K562 (cell line): ENCODE measurements at regions not wholly inside any gene's neighbourhood (a gene's known extent, or its start where the extent isn't known, plus 50 kb on each side); places are given as distances from the start of the nearest gene placed in this dataset.

Source experiments
- ATAC-seq: fragments of 200-7000 bp; cut with Tn5 transposase; 3 replicates; pipeline ENCODE4 v1.9.1; 2020; ENCODE audit warnings: moderate library complexity
- BruUV-seq: library from RNA; stranded (reverse); fragments of 400-500 nt; replicated peaks from 2 replicates; lab custom pipeline; 2021; lab: Mats Ljungman, UMichigan
- CTCF ChIA-PET: fragments of 300-600 bp; formaldehyde crosslinking; extraction: SDS; loops from one replicate; lab custom pipeline; 2021; ENCODE audit warnings: low intra/inter-chr PET ratio; lab: Yijun Ruan, JAX
- POLR2A ChIA-PET: fragments of 300-600, 350-650 bp; sonication (Branson Sonifier 250); formaldehyde crosslinking; extraction: SDS; loops from one replicate; lab custom pipeline; 2021; ENCODE audit warnings: antibody characterized with exemption, inconsistent platforms; lab: Yijun Ruan, JAX
- DNase-seq, 4 experiments: peaks; one replicate each; pipeline versions ENCODE4 v3.0.0 to v3.0.0-alpha.2; 2011 to 2018; ENCODE audit warnings: low spot score in 3 of 4, mixed read lengths in 3 of 4; ENCODE audit errors: extremely low read depth in 1 of 4
- FAIRE-seq: peaks from 2 replicates; lab custom pipeline; 2011; peaks lifted over from hg19 to GRCh38; lab: Jason Lieb, UNC
- H2AFZ ChIP-seq: 2 replicates; pipeline ENCODE4 v1.6.0; 2011; ENCODE audit warnings: low read depth, low read length, control low read depth, inconsistent platforms
- H3K27ac ChIP-seq: fragments of 200-600 bp; 3 replicates; pipeline ENCODE4 v1.8.0; 2011; ENCODE audit warnings: low read depth, mild to moderate bottlenecking, control low read depth, inconsistent platforms, low read length, moderate library complexity, mixed read lengths; ENCODE audit errors: extremely low read depth
- H3K27me3 ChIP-seq, 2 experiments: fragments of 300-600 bp in 1 of 2; 2 replicates in 1 of 2; 3 replicates in 1 of 2; pipeline versions ENCODE4 v1.6.0 to v1.8.0; 2011; ENCODE audit warnings: inconsistent platforms in 2 of 2, low read length in 2 of 2, mild to moderate bottlenecking in 1 of 2, mixed read lengths in 1 of 2, moderate library complexity in 1 of 2; ENCODE audit not compliant: control insufficient read depth in 2 of 2, insufficient read depth in 2 of 2
- H3K36me3 ChIP-seq: fragments of 300-600 bp; 3 replicates; pipeline ENCODE4 v1.8.0; 2011; ENCODE audit warnings: mild to moderate bottlenecking, low read length, inconsistent platforms; ENCODE audit not compliant: control insufficient read depth, insufficient read depth
- H3K4me1 ChIP-seq, 2 experiments: fragments of 200-600 bp in 1 of 2; replicated peaks in 1 of 2; 2 replicates in 1 of 2; 3 replicates in 1 of 2; pipeline versions ENCODE4 v1.5.1 to v1.8.0; 2011; ENCODE audit warnings: inconsistent platforms in 2 of 2, low read length in 2 of 2, mild to moderate bottlenecking in 1 of 2, mixed read lengths in 1 of 2, moderate library complexity in 1 of 2; ENCODE audit not compliant: control insufficient read depth in 2 of 2, insufficient read depth in 2 of 2
- H3K4me2 ChIP-seq: 2 replicates; pipeline ENCODE4 v1.6.1; 2011; ENCODE audit warnings: low read length, control low read depth, inconsistent platforms, mixed read lengths; ENCODE audit not compliant: insufficient read depth
- H3K4me3 ChIP-seq: fragments of 200-600 bp; sonication (generic), shearing (Covaris generic); 2 replicates; pipeline ENCODE4 v1.5.1; 2016; ENCODE audit warnings: control low read depth, inconsistent platforms
- H3K79me2 ChIP-seq: fragments of 200-600 bp; 3 replicates; pipeline ENCODE4 v1.8.0; 2011; ENCODE audit warnings: low read length, inconsistent platforms; ENCODE audit not compliant: control insufficient read depth, insufficient read depth
- H3K9ac ChIP-seq, 2 experiments: 2 replicates each; pipeline versions ENCODE4 v1.6.0 to v1.6.1; 2011; ENCODE audit warnings: low read depth in 2 of 2, low read length in 2 of 2, control low read depth in 1 of 2, inconsistent platforms in 1 of 2, mild to moderate bottlenecking in 1 of 2, mixed read lengths in 1 of 2; ENCODE audit not compliant: insufficient read depth in 1 of 2
- H3K9me1 ChIP-seq: one replicate; pipeline ENCODE4 v1.6.0; 2011; ENCODE audit warnings: inconsistent platforms, mild to moderate bottlenecking, low read length, moderate library complexity; ENCODE audit not compliant: control insufficient read depth, insufficient read depth
- H3K9me3 ChIP-seq: replicated peaks from 2 replicates; pipeline ENCODE4 v1.5.1; 2011; ENCODE audit warnings: low read depth, low read length, inconsistent platforms; ENCODE audit not compliant: control insufficient read depth, insufficient read depth
- H4K20me1 ChIP-seq: replicated peaks from 2 replicates; pipeline ENCODE4 v1.6.1; 2011; ENCODE audit warnings: low read length, inconsistent platforms, mixed read lengths; ENCODE audit not compliant: control insufficient read depth, insufficient read depth
- BRD4 ChIP-seq: fragments of 200-600 bp; sonication (generic); IDR thresholded peaks from 2 replicates; pipeline ENCODE4 v1.6.1; 2017; ENCODE audit warnings: inconsistent platforms
- ELK3 ChIP-seq: fragments of 450-650 bp; formaldehyde crosslinking; IDR thresholded peaks from 2 replicates; pipeline ENCODE4 v1.4.0; 2020; ENCODE audit warnings: mild to moderate bottlenecking
- HEY1 ChIP-seq: fragments of 250-450 bp; sonication (Bioruptor Pico); IDR thresholded peaks from 2 replicates; pipeline ENCODE4 v1.5.0; 2020; ENCODE audit warnings: mild to moderate bottlenecking, moderate library complexity, borderline replicate concordance
- HSF4 ChIP-seq: fragments of 250-450 bp; sonication (Bioruptor Pico); IDR thresholded peaks from 2 replicates; pipeline ENCODE4 v2.1.2; 2022; ENCODE audit warnings: mild to moderate bottlenecking, moderate library complexity, borderline replicate concordance
- NUFIP1 ChIP-seq: fragments of 450-650 bp; IDR thresholded peaks from 2 replicates; pipeline ENCODE4 v1.6.1; 2018; ENCODE audit not compliant: partially characterized antibody
- POLR2AphosphoS2 ChIP-seq: IDR thresholded peaks from 2 replicates; pipeline ENCODE4 v1.6.1; 2012; ENCODE audit warnings: low read length, improper control_type of control experiment
- SP1 ChIP-seq: sonication (generic); formaldehyde crosslinking; IDR thresholded peaks from 2 replicates; pipeline ENCODE4 v1.8.1; 2022; ENCODE audit warnings: mild to moderate bottlenecking, missing genetic modification reagents
- SUPT5H ChIP-seq: fragments of 450-650 bp; IDR thresholded peaks from 2 replicates; pipeline ENCODE4 v1.6.1; 2016
- TGIF2 ChIP-seq: sonication (generic); formaldehyde crosslinking; IDR thresholded peaks from 2 replicates; pipeline ENCODE4 v1.8.1; 2022; ENCODE audit warnings: mild to moderate bottlenecking, missing genetic modification reagents, moderate library complexity
- WGBS: fragments of 100-300 bp; shearing (Covaris generic); methylation state at CpG from one replicate; pipeline ENCODE4 v1.1.6; 2016; ENCODE audit warnings: low coverage, mixed read lengths; ENCODE audit not compliant: insufficient coverage; ENCODE audit errors: missing lambda C conversion rate; 5-methylcytosine and 5-hydroxymethylcytosine counted together
- in situ Hi-C: fragments of 300-500 bp; cut with MboI; formaldehyde crosslinking; loops from 4 replicates; pipeline ENCODE4 v1.15.0; 2018; ENCODE audit warnings: inconsistent platforms, mixed read lengths
- intact Hi-C: fragments of 100-400 bp; cut with micrococcal nuclease; formaldehyde crosslinking; loops from 2 replicates; pipeline ENCODE4 v1.14.2; 2022

DNA sequence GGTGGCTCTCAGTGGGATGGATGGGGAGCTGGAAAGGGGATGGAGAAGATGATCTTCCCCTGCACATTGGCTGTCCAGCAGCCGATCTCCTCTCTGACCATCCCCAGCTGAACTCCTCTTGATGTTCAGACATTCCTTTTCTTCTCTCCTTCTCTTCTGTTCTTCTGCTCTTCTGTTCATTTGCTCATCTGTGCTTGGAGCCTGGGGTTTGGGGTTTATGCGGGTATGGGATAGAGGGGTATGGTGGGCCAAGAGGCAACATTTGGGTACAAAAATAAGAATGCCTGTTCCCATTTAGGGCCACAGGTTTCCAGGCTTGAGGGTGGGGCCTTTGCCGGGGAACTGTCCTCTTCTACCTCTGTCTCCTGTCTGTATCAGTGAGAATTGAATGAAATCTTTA is 205.4 kb upstream of the XYLT1 start:
- no peak for TF ChIP-seq NUFIP1
- TF ChIP-seq POLR2AphosphoS2 = no peak
- TF ChIP-seq SUPT5H = no peak
- TF ChIP-seq HSF4 = no peak
- TF ChIP-seq HEY1 (CRISPR knock-in tag) = no peak
- TF ChIP-seq BRD4 = no peak
- TF ChIP-seq SP1 = no peak
- TF ChIP-seq ELK3 (CRISPR knock-in tag) = no peak
- TF ChIP-seq TGIF2 (CRISPR knock-in tag) = no peak
- Histone ChIP-seq H3K36me3 (no peaks in the 10 kb centered on the region), H3K4me2 (no peak overlapping the region), H3K27ac (no peak overlapping the region), H3K27me3 (peaks cover 3 to 7% of the 10 kb centered on the region in 2 experiments; a peak in 3 of 5 replicates), H3K9me1 (no peaks in the 10 kb centered on the region), H4K20me1 (no peaks in the 10 kb centered on the region), H3K9ac (no peak overlapping the region), H3K79me2 (no peaks in the 10 kb centered on the region), H2AFZ (no peak overlapping the region), H3K4me3 (no peak overlapping the region), H3K4me1 (no peaks in the 10 kb centered on the region), H3K9me3 (no peaks in the 10 kb centered on the region)
- ChIA-PET POLR2A (interaction anchor here (0.6 kb wide), 1 partner anchor 818 kb away, joined by 3 read pairs; no protein-coding TSS in a partner anchor), CTCF (no interaction called here)
- BruUV-seq = no TSS peak
- intact Hi-C loops (no loop called here), in situ Hi-C loops (no loop called here)
- no peak for FAIRE-seq
- no peak for ATAC-seq
- 2% methylated on average over 3 of the region's 3 CpGs for WGBS
- no peak for DNase-seq
